Lung (tissue), 11 donors: ENCODE measurements at regions not wholly inside any gene's neighbourhood (a gene's known extent, or its start where the extent isn't known, plus 50 kb on each side); places are given as distances from the start of the nearest gene placed in this dataset.

Source experiments
- ATAC-seq: fragments of 200-7000 bp; cut with Tn5 transposase; one replicate; pipeline ENCODE4 v1.9.1; 2020; ENCODE audit warnings: moderate number of reproducible peaks; ENCODE audit not compliant: insufficient read depth, low FRiP score
- DNase-seq, 3 donors: peaks; one replicate each; pipeline ENCODE4 v3.0.0-alpha.2; 2013 to 2017
- H3K27ac ChIP-seq, 2 donors: one replicate each; pipeline ENCODE4 v1.5.1; 2013; ENCODE audit warnings: mild to moderate bottlenecking in 2 of 2, moderate library complexity in 2 of 2, control low read depth in 1 of 2, inconsistent platforms in 1 of 2, low read depth in 1 of 2, low read length in 1 of 2
- H3K27me3 ChIP-seq, 3 donors: one replicate each; pipeline ENCODE4 v1.5.1; 2013; ENCODE audit warnings: low read length in 2 of 3; ENCODE audit not compliant: control insufficient read depth in 3 of 3, insufficient read depth in 3 of 3
- H3K36me3 ChIP-seq, 4 donors: one replicate each; pipeline ENCODE4 v1.5.1; 2013; ENCODE audit warnings: low read length in 4 of 4, mild to moderate bottlenecking in 1 of 4, moderate library complexity in 1 of 4; ENCODE audit not compliant: control insufficient read depth in 4 of 4, insufficient read depth in 4 of 4
- H3K4me1 ChIP-seq, 5 donors: one replicate each; pipeline ENCODE4 v1.5.1; 2013; ENCODE audit warnings: low read length in 5 of 5, mild to moderate bottlenecking in 2 of 5, moderate library complexity in 1 of 5; ENCODE audit not compliant: control insufficient read depth in 5 of 5, insufficient read depth in 5 of 5
- H3K4me3 ChIP-seq: one replicate; pipeline ENCODE4 v1.5.1; 2013; ENCODE audit warnings: mild to moderate bottlenecking, control low read depth, moderate library complexity
- H3K9ac ChIP-seq, 2 donors: one replicate each; pipeline ENCODE4 v1.5.1; 2013; ENCODE audit warnings: low read length in 2 of 2, control low read depth in 1 of 2; ENCODE audit not compliant: insufficient read depth in 1 of 2
- H3K9me3 ChIP-seq, 4 donors: one replicate each; pipeline ENCODE4 v1.5.1; 2013; ENCODE audit warnings: low read length in 3 of 4, mild to moderate bottlenecking in 1 of 4, moderate library complexity in 1 of 4; ENCODE audit not compliant: control insufficient read depth in 4 of 4, insufficient read depth in 3 of 4
- WGBS, 2 donors: extraction: QIAGEN DNeasy Blood & Tissue Kit; methylation state at CpG; one replicate each; pipeline ENCODE4 v1.1.7; 2013; 5-methylcytosine and 5-hydroxymethylcytosine counted together
- TF ChIP-seq, protein P1 (sequence below): IDR thresholded peaks from 2 replicates; pipeline ENCODE4 v1.5.1; 2012; ENCODE audit warnings: mild to moderate bottlenecking; ENCODE audit errors: control extremely low read depth, extremely low read depth
- donor health status: control.
- donor health status: control.
- donor health status: Bipolar disorder and iron deficiency.
- donor health status: healthy.
- donor health status: DM: yes; HTN: yes; CAD: no.

DNA sequence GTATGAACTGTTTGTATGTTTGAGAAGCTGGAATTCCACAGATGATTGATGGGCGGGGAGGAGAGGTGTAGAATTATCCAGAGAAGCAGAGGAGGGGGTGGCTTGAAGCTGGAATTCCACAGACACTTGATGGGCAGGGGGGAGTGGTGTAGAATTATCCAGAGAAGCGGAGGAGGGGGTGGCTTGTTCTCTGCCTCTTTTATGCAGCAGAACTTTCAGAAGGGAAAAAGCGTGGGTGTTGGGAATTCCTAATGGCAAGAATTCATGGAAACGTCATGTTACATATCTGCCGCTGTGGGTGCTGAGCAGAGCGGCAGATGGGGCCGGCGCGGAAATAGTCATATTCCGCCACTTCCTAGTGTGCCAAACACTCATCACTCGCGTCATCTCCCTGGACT, 167.9 kb upstream of the KCNG1 start:
- no peak overlapping the region for H3K27ac ChIP-seq
- TF ChIP-seq, protein P1, sequence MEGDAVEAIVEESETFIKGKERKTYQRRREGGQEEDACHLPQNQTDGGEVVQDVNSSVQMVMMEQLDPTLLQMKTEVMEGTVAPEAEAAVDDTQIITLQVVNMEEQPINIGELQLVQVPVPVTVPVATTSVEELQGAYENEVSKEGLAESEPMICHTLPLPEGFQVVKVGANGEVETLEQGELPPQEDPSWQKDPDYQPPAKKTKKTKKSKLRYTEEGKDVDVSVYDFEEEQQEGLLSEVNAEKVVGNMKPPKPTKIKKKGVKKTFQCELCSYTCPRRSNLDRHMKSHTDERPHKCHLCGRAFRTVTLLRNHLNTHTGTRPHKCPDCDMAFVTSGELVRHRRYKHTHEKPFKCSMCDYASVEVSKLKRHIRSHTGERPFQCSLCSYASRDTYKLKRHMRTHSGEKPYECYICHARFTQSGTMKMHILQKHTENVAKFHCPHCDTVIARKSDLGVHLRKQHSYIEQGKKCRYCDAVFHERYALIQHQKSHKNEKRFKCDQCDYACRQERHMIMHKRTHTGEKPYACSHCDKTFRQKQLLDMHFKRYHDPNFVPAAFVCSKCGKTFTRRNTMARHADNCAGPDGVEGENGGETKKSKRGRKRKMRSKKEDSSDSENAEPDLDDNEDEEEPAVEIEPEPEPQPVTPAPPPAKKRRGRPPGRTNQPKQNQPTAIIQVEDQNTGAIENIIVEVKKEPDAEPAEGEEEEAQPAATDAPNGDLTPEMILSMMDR = no peak
- H3K9me3 ChIP-seq = no peaks in the 10 kb centered on the region
- H3K9ac ChIP-seq = no peak overlapping the region
- WGBS, 2 donors = 66 to 81% methylated on average over 12 of the region's 12 CpGs
- no peak for ATAC-seq
- H3K36me3 ChIP-seq = no peaks in the 10 kb centered on the region
- H3K27me3 ChIP-seq = peaks cover 0 to 3% (median 0%) of the 10 kb centered on the region in 3 donors
- H3K4me1 ChIP-seq = peaks cover 0 to 19% (median 7%) of the 10 kb centered on the region in 5 donors
- H3K4me3 ChIP-seq = no peak overlapping the region
- DNase-seq = peak in 2 of 3 donors; percentile 14 to 17

DNA sequence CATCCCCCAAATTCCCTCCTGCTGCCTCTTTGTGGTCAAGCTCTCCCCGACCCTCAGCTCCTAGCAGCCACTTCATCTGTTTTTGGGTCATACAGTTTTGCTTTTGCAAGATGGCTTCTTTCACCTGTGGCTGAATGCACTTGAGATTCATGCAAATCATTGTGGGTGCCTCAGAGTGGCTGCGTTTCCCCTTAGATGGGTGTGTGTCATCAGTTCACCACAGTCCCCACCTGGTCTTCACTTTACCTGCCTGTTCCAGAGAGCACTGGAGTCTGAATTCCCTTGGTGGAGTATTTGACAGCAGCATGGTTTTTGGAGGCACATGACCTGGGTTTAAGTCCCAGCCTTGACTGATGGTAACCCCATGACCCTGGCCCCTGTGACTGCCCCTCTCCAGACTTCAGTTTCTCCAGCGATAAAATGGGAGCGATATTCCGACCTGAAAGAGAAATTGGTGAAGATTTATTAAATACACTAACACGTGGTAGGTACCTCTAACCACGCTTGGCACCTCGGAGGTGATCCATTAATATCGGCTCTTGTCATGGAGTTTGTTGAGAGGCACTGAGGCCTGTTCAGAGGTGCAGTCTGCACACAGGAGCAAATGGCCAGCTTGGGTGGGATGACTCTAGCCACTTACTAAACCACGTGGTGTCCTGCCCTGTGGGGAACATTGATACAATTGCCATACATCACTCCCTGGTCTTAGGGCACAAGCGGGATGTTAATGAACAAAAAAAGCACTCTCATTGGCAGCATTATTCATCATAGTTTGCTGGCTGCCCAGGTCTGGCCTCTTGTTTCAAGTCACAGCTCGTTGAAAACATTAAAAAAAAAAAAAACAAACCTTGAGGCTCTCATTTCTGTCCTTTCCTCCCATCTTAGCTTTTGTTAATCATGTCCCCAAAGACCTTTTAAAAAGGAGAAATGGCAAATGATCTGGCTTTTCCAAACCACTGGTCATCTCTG, 167.2 kb upstream of the KCNG1 start:
- WGBS, 2 donors = 66 to 77% methylated on average over 12 of the region's 12 CpGs
- TF ChIP-seq, protein P1 = no peak
- peaks cover 0 to 3% (median 0%) of the 10 kb centered on the region in 3 donors for H3K27me3 ChIP-seq
- DNase-seq (no peak), ATAC-seq (no peak)
- H3K4me1 ChIP-seq = peaks cover 0 to 19% (median 7%) of the 10 kb centered on the region in 5 donors
- no peak overlapping the region for H3K27ac ChIP-seq
- H3K9ac ChIP-seq = no peak overlapping the region
- no peaks in the 10 kb centered on the region for H3K36me3 ChIP-seq
- H3K4me3 ChIP-seq = no peak overlapping the region
- no peaks in the 10 kb centered on the region for H3K9me3 ChIP-seq

GRCh38 chr20:51188941-51189340, 166.0 kb upstream of the KCNG1 start:
- WGBS, 2 donors = 82 to 87% methylated on average over 10 of the region's 10 CpGs
- no peak overlapping the region for H3K27ac ChIP-seq
- peaks cover 0 to 19% (median 7%) of the 10 kb centered on the region in 5 donors for H3K4me1 ChIP-seq
- TF ChIP-seq, protein P1 = no peak
- no peak overlapping the region for H3K9ac ChIP-seq
- ATAC-seq = no peak
- H3K36me3 ChIP-seq = no peaks in the 10 kb centered on the region
- peaks cover 0 to 3% (median 0%) of the 10 kb centered on the region in 3 donors for H3K27me3 ChIP-seq
- DNase-seq = no peak
- no peaks in the 10 kb centered on the region for H3K9me3 ChIP-seq
- no peak overlapping the region for H3K4me3 ChIP-seq
